ENCODE measurements at regions not wholly inside any gene's neighbourhood (a gene's known extent, or its start where the extent isn't known, plus 50 kb on each side); places are given as distances from the start of the nearest gene placed in this dataset.
A peak's percentile ranks its signal among the peaks of the same experiment; 100 is the strongest.
"Not testable (repeated sequence)": the region's sequence is repeated elsewhere in the genome, so short reads cannot be mapped to it uniquely, and the experiment has no call there.

DNA sequence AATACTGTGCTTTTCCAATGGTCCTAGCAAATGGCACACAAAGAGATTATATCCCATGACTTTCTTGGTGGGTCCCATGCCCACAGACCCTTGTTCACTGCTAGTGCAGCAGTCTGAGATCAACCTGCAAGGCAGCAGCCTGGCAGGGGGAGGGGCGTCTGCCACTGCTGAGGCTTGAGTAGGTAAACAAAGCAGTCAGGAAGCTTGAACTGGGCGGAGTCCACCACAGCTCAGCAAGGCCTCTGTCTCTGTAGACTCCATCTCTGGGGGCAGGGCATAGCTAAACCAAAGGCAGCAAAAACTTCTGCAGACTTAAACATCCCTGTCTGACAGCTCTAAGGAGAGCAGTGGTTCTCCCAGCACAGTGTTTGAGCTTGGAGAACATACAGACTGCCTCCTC, 82.9 kb downstream of the ZNF737 start:
- DNase-seq: no peak

GRCh38 chr19:20481736-20482135, 83.8 kb downstream of the ZNF737 start:
- no peak for DNase-seq

- DNase-seq: no peak
These were observed 86.1 kb downstream of the ZNF737 start for GRCh38 chr19:20479483-20479882.

- DNase-seq: no peak
These were observed 86.6 kb downstream of the ZNF737 start for GRCh38 chr19:20478936-20479335.

GRCh38 chr19:20472854-20473253, 92.7 kb downstream of the ZNF737 start:
- no peak for DNase-seq

DNA sequence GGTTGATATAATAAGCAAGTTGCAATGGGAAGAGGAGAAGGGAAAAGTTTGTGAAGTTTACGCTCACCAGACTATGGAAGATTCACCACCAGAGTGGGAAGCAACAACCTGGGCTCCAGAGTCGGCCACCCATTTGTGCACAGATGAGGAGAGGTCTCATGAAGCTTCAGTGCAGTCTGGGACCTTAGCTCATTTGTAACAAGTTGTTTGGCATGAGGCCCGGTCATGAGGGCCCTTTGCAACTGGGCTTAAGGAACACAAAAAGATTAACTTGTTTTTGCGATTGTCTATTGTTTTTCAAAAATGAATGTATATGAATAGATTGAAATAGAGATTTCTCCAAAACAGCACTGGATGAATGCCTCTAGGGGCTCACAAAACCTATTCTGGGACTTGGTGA, 94.2 kb downstream of the ZNF737 start:
- no peak for DNase-seq

- no peak for DNase-seq
These were observed 95.0 kb downstream of the ZNF737 start for GRCh38 chr19:20470345-20471135.

DNA sequence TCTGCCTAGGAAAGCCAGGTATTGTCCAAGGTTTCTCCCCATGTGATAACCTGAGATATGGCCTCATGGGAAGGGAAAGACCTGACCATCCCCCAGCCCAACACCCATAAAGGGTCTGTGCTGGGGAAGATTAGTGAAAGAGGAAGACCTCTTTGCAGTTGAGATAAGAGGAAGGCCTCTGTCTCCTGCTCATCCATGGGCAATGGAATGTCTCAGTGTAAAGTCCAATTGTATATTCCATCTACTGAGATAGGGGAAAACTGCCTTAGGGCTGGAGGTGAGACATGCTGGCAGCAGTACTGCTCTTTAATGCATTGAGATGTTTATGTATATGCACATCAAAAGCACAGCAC, 99.0 kb downstream of the ZNF737 start:
- not testable (repeated sequence) for DNase-seq

- DNase-seq: not testable (repeated sequence)
These were observed 99.5 kb downstream of the ZNF737 start for GRCh38 chr19:20465922-20466637.

DNA sequence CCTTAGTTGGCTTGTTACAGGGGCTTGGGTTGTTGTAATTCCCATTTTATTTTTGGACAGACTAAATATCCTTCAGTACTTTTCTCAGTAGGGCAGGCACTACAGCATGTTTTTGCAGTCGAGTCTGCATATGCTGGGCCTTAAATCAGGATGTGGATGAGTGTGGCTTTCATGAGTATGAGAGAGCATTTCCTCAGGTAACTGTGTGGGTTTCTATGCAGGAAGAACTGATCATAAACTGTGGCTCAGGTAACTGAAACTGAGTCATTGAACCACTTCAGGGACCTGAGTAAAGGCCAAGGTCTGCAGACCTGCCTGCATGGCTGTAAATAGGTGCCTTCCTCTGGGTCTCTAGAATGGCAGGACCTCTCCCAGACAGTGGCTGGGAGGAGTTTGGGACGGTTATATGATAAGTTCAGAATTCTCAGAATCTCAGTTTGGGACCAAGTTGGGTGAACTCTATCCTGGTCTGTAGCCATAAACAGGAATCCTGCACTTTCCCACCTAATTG, 112.1 kb downstream of the ZNF737 start:
- no peak for DNase-seq

- DNase-seq: no peak
These were observed 121.2 kb downstream of the ZNF737 start for GRCh38 chr19:20444202-20444885.

DNA sequence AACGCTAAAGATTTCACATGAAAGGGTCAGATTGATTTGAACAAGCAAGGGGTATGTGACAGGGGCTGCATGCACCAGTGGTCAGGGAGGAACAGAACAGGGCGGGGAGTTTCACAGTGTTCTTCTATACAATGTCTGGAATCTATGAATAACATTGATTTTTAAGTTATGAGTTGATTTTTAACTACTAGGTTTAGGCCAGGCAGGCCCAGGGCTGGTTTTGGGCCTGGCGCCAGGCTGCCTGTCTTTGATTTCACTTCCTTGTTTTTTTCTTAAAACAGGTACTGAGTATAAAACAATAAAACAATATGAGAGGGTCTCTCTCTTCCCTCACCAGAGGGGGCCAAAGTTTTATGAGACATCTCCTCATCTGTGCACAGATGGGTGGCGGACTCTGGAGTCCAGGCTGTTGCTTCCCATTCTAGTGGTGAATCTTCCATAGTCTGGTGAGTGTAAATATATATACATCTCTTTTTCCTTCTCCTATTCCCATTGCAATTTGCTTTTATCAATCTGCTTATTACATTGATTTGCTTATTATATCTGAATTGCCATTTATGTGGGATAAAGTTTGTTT, 133.2 kb downstream of the ZNF737 start:
- not testable (repeated sequence) for DNase-seq

- no peak for DNase-seq
These were observed 133.8 kb downstream of the ZNF737 start for GRCh38 chr19:20431826-20432225.

- peak; percentile 21 for DNase-seq
These were observed 142.0 kb downstream of the ZNF737 start for GRCh38 chr19:20423381-20424197.

GRCh38 chr19:20422216-20423205, 143.1 kb downstream of the ZNF737 start:
- DNase-seq: no peak

DNA sequence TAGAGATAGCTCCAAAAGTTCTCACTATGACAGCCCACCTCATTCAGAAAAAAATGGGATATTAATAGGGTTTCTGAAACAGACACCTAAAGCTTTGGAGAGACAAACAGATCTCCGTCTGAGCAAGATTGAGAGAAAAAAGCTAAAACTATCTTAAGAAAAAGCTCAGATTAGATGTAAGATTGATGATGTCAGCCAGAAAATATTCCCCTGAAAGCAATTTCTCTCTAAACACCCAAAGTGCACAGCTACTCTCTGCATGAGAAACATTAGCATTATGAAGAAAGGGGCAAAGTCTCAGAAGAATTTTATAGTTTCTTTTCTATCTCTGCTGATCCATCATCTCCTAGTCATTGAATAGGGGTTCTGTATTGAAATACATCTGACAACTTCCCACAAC, 148.9 kb downstream of the ZNF737 start:
- no peak for DNase-seq

DNA sequence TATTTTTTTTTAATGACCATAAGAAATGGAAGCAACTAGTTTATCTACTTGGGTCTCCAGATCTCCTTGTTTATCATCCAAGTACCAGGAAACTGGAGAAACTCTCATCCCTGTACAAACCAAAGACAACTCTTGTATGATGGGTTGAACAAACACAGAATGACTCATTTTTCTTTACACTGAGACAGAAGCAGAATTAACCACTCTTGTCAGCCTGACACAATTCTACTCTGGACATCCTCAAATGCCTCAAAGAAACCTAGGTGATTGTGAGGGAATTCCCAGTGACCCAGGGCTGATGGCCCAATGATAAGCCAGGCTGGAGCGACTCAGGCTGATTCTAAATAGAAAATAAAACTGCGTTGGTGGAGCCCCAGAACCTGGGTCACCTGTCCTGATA, 151.5 kb downstream of the ZNF737 start:
- no peak for DNase-seq

DNA sequence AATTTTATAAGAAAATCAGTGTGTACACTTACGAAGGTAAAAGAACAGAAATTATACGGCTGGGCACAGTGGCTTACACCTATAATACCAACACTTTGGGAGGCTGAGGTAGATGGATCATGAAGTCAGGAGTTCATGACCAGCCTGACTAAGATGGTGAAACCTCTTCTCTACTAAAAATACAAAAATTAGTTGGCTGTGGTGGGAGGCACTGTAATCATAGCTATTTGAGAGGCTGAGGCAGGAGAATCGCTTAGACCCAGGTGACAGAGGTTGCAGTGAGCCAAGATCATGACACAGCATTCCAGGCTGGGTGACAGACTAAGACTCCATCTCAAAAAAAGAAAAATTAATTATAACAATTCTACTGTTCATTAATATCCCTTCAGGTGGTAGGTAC, 151.9 kb downstream of the ZNF737 start:
- no peak for DNase-seq

- DNase-seq: no peak
These were observed 152.7 kb downstream of the ZNF737 start for GRCh38 chr19:20412846-20413245.

GRCh38 chr19:20397292-20397691, 168.3 kb downstream of the ZNF737 start:
- DNase-seq: no peak

GRCh38 chr19:20388706-20389225, 176.8 kb downstream of the ZNF737 start:
- no peak for DNase-seq
